ENCODE measurements at regions not wholly inside any gene's neighbourhood (a gene's known extent, or its start where the extent isn't known, plus 50 kb on each side); places are given as distances from the start of the nearest gene placed in this dataset.

DNA sequence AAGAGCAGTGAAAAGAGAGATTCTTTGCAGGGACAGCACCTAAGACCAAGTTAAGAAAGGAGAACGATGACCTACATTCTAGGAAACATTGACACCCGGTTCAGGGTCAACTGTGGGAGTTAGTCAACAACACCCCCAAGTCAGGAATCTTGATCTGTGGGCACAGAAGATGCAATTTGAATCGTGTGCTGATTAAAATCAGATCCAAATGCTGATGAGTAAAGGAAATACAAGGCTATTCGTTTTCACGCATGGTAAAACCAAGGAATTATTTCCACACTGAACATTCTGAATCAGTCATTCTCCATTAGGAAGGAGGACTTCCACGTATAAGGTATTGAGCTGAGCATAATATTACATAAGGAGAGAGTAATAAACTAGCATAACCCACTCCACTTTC, 124.2 kb downstream of the COPS8 start:
- TF ChIP-seq, protein P1, sequence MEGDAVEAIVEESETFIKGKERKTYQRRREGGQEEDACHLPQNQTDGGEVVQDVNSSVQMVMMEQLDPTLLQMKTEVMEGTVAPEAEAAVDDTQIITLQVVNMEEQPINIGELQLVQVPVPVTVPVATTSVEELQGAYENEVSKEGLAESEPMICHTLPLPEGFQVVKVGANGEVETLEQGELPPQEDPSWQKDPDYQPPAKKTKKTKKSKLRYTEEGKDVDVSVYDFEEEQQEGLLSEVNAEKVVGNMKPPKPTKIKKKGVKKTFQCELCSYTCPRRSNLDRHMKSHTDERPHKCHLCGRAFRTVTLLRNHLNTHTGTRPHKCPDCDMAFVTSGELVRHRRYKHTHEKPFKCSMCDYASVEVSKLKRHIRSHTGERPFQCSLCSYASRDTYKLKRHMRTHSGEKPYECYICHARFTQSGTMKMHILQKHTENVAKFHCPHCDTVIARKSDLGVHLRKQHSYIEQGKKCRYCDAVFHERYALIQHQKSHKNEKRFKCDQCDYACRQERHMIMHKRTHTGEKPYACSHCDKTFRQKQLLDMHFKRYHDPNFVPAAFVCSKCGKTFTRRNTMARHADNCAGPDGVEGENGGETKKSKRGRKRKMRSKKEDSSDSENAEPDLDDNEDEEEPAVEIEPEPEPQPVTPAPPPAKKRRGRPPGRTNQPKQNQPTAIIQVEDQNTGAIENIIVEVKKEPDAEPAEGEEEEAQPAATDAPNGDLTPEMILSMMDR (IDR thresholded peaks at IDR 0.05): no peak
- TF ChIP-seq EP300 (IDR thresholded peaks at IDR 0.05; ENCODE audit: low read depth): no peak
- no peak for TF ChIP-seq POLR2A (IDR thresholded peaks at IDR 0.05)
- no peak for TF ChIP-seq POLR2AphosphoS5 (IDR thresholded peaks at IDR 0.05)

Measured in transverse colon (tissue), 4 donors.